ENCODE measurements at regions not wholly inside any gene's neighbourhood (a gene's known extent, or its start where the extent isn't known, plus 50 kb on each side); places are given as distances from the start of the nearest gene placed in this dataset.
A peak's percentile ranks its signal among the peaks of the same experiment; 100 is the strongest.

DNA sequence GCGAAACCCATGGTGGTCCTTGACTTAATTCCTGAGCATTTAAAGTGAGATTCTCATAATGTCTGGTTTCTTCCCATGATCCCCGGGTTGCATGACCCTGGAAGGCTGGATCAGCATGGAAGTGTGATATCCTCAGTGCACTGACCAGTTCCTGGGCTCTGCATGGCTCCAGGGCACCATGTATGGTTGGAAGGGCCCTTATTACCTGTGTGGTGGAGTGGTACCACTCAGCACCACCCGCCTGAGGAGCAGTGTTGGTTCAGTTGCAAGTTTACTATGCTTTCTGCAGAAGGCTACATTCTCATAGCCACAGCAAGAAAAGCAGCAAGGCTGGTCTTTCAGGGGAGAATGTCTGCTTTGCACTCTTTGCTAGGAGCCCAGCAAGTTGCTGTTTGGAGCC, 325.7 kb upstream of the MKI67 start:
- Histone ChIP-seq H3K79me1 (ENCODE audit: low read depth, low read length) (no peaks in the 10 kb centered on the region), H2BK12ac (ENCODE audit: low read length) (no peak overlapping the region), H3K27ac (replicated peaks; ENCODE audit: low read length) (no peak overlapping the region), H3K4me3 (ENCODE audit: low read length in 2 of 2) (no peak overlapping the region), H4K8ac (ENCODE audit: low read depth, low read length) (no peak overlapping the region), H3K4me2 (ENCODE audit: insufficient read depth, low read length, poor library complexity, severe bottlenecking) (no peak overlapping the region), H3K14ac (ENCODE audit: low read length) (peak overlapping the region; percentile 67), H3K36me3 (replicated peaks in 1 of 2; ENCODE audit: control insufficient read depth in 2 of 2, insufficient read depth in 2 of 2, low read length in 2 of 2) (no peaks in the 10 kb centered on the region), H2BK15ac (ENCODE audit: low read length) (no peak overlapping the region), H3K9me3 (replicated peaks in 1 of 2; ENCODE audit: control insufficient read depth in 2 of 2, insufficient read depth in 1 of 2, low read depth in 1 of 2, low read length in 2 of 2) (no peaks in the 10 kb centered on the region), H2BK120ac (ENCODE audit: low read depth, low read length) (no peak overlapping the region), H3K4ac (ENCODE audit: low read length) (no peak overlapping the region), H2BK5ac (ENCODE audit: low read length) (no peak overlapping the region), H2AFZ (ENCODE audit: low read length) (no peak overlapping the region), H3K9ac (ENCODE audit: low read depth, low read length, poor library complexity) (no peak overlapping the region), H3K27me3 (ENCODE audit: control insufficient read depth in 3 of 3, insufficient read depth in 3 of 3, low read depth in 1 of 3, low read length in 3 of 3) (no peaks in the 10 kb centered on the region), H3K4me1 (ENCODE audit: control insufficient read depth in 2 of 2, insufficient read depth in 1 of 2, low read depth in 1 of 2, low read length in 2 of 2) (no peaks in the 10 kb centered on the region), H3K18ac (ENCODE audit: low read length) (peak overlapping the region; percentile 16), H2AK5ac (ENCODE audit: low read depth, low read length) (no peak overlapping the region), H3K23ac (ENCODE audit: low read depth, low read length, poor library complexity) (no peak overlapping the region), H4K91ac (ENCODE audit: low read depth, low read length, poor library complexity) (no peak overlapping the region)
- no peak for DNase-seq (ENCODE audit: low spot score)
- no CpG with 5 or more reads among the region's 3 CpGs for WGBS, 2 donors (ENCODE audit: extremely low coverage in 2 of 2, insufficient read length in 2 of 2, insufficient replicate concordance in 1 of 2)

- H4K91ac ChIP-seq (ENCODE audit: low read depth, low read length, poor library complexity) = no peak overlapping the region
- H3K4me3 ChIP-seq (ENCODE audit: low read length in 2 of 2) = no peak overlapping the region
- no peaks in the 10 kb centered on the region for H3K9me3 ChIP-seq (replicated peaks in 1 of 2; ENCODE audit: control insufficient read depth in 2 of 2, insufficient read depth in 1 of 2, low read depth in 1 of 2, low read length in 2 of 2)
- no peak overlapping the region for H2BK5ac ChIP-seq (ENCODE audit: low read length)
- H3K23ac ChIP-seq (ENCODE audit: low read depth, low read length, poor library complexity) = no peak overlapping the region
- DNase-seq (ENCODE audit: low spot score) = no peak
- no peak overlapping the region for H2BK120ac ChIP-seq (ENCODE audit: low read depth, low read length)
- no peaks in the 10 kb centered on the region for H3K27me3 ChIP-seq (ENCODE audit: control insufficient read depth in 3 of 3, insufficient read depth in 3 of 3, low read depth in 1 of 3, low read length in 3 of 3)
- H2AFZ ChIP-seq (ENCODE audit: low read length) = no peak overlapping the region
- no peak overlapping the region for H3K9ac ChIP-seq (ENCODE audit: low read depth, low read length, poor library complexity)
- no peaks in the 10 kb centered on the region for H3K4me1 ChIP-seq (ENCODE audit: control insufficient read depth in 2 of 2, insufficient read depth in 1 of 2, low read depth in 1 of 2, low read length in 2 of 2)
- H3K4ac ChIP-seq (ENCODE audit: low read length) = no peak overlapping the region
- no peak overlapping the region for H2AK5ac ChIP-seq (ENCODE audit: low read depth, low read length)
- H3K18ac ChIP-seq (ENCODE audit: low read length) = no peak overlapping the region
- H3K36me3 ChIP-seq (replicated peaks in 1 of 2; ENCODE audit: control insufficient read depth in 2 of 2, insufficient read depth in 2 of 2, low read length in 2 of 2) = no peaks in the 10 kb centered on the region
- no peak overlapping the region for H3K14ac ChIP-seq (ENCODE audit: low read length)
- H3K79me1 ChIP-seq (ENCODE audit: low read depth, low read length) = no peaks in the 10 kb centered on the region
- H3K27ac ChIP-seq (replicated peaks; ENCODE audit: low read length) = no peak overlapping the region
- H2BK12ac ChIP-seq (ENCODE audit: low read length) = no peak overlapping the region
- WGBS, 2 donors (ENCODE audit: extremely low coverage in 2 of 2, insufficient read length in 2 of 2, insufficient replicate concordance in 1 of 2) = no CpG with 5 or more reads among the region's 7 CpGs
- H2BK15ac ChIP-seq (ENCODE audit: low read length) = no peak overlapping the region
- no peak overlapping the region for H4K8ac ChIP-seq (ENCODE audit: low read depth, low read length)
- no peak overlapping the region for H3K4me2 ChIP-seq (ENCODE audit: insufficient read depth, low read length, poor library complexity, severe bottlenecking)
Observed at GRCh38 chr10:128456271-128456670, 330.0 kb upstream of the MKI67 start.

- Histone ChIP-seq H3K18ac (ENCODE audit: low read length) (peak overlapping the region; percentile 36), H4K91ac (ENCODE audit: low read depth, low read length, poor library complexity) (no peak overlapping the region), H3K14ac (ENCODE audit: low read length) (no peak overlapping the region), H3K9me3 (replicated peaks in 1 of 2; ENCODE audit: control insufficient read depth in 2 of 2, insufficient read depth in 1 of 2, low read depth in 1 of 2, low read length in 2 of 2) (no peaks in the 10 kb centered on the region), H3K4me3 (ENCODE audit: low read length in 2 of 2) (no peak overlapping the region), H2BK12ac (ENCODE audit: low read length) (no peak overlapping the region), H3K4ac (ENCODE audit: low read length) (no peak overlapping the region), H3K79me1 (ENCODE audit: low read depth, low read length) (no peaks in the 10 kb centered on the region), H3K23ac (ENCODE audit: low read depth, low read length, poor library complexity) (no peak overlapping the region), H2AFZ (ENCODE audit: low read length) (no peak overlapping the region), H3K27ac (replicated peaks; ENCODE audit: low read length) (no peak overlapping the region), H3K36me3 (replicated peaks in 1 of 2; ENCODE audit: control insufficient read depth in 2 of 2, insufficient read depth in 2 of 2, low read length in 2 of 2) (no peaks in the 10 kb centered on the region), H2BK5ac (ENCODE audit: low read length) (no peak overlapping the region), H2AK5ac (ENCODE audit: low read depth, low read length) (no peak overlapping the region), H2BK15ac (ENCODE audit: low read length) (no peak overlapping the region), H4K8ac (ENCODE audit: low read depth, low read length) (no peak overlapping the region), H3K4me1 (ENCODE audit: control insufficient read depth in 2 of 2, insufficient read depth in 1 of 2, low read depth in 1 of 2, low read length in 2 of 2) (no peaks in the 10 kb centered on the region), H2BK120ac (ENCODE audit: low read depth, low read length) (no peak overlapping the region), H3K4me2 (ENCODE audit: insufficient read depth, low read length, poor library complexity, severe bottlenecking) (no peak overlapping the region), H3K27me3 (ENCODE audit: control insufficient read depth in 3 of 3, insufficient read depth in 3 of 3, low read depth in 1 of 3, low read length in 3 of 3) (no peaks in the 10 kb centered on the region), H3K9ac (ENCODE audit: low read depth, low read length, poor library complexity) (no peak overlapping the region)
- no CpG with 5 or more reads among the region's 10 CpGs for WGBS, 2 donors (ENCODE audit: extremely low coverage in 2 of 2, insufficient read length in 2 of 2, insufficient replicate concordance in 1 of 2)
- DNase-seq (ENCODE audit: low spot score) = no peak
Observed at GRCh38 chr10:128457136-128457535, 330.9 kb upstream of the MKI67 start.

DNA sequence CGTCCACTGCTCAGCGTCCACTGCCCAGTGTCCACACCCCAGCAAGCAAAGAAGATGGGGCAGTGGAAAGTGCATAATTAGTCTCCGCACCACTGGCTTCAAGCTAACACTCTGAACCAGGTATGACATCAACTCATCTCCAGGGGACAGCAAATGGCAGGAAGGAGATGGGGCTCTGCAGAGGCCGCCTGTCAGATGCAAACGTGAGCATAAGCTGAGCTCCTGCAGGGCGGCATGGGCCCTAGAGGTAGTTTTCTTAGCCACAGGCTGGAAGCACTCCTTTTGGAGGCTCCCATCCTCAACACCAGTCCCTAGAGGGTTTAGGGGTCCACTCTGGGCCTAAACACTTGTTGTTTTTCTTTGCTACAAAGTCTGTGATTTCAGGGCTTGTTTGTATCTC, 335.8 kb upstream of the MKI67 start:
- Histone ChIP-seq H2BK120ac (ENCODE audit: low read depth, low read length) (no peak overlapping the region), H3K27ac (replicated peaks; ENCODE audit: low read length) (no peak overlapping the region), H3K4me1 (ENCODE audit: control insufficient read depth in 2 of 2, insufficient read depth in 1 of 2, low read depth in 1 of 2, low read length in 2 of 2) (no peaks in the 10 kb centered on the region), H3K9ac (ENCODE audit: low read depth, low read length, poor library complexity) (peak overlapping the region; percentile 21), H3K23ac (ENCODE audit: low read depth, low read length, poor library complexity) (no peak overlapping the region), H3K79me1 (ENCODE audit: low read depth, low read length) (no peaks in the 10 kb centered on the region), H3K4ac (ENCODE audit: low read length) (no peak overlapping the region), H2AK5ac (ENCODE audit: low read depth, low read length) (no peak overlapping the region), H3K27me3 (ENCODE audit: control insufficient read depth in 3 of 3, insufficient read depth in 3 of 3, low read depth in 1 of 3, low read length in 3 of 3) (no peaks in the 10 kb centered on the region), H4K8ac (ENCODE audit: low read depth, low read length) (no peak overlapping the region), H3K9me3 (replicated peaks in 1 of 2; ENCODE audit: control insufficient read depth in 2 of 2, insufficient read depth in 1 of 2, low read depth in 1 of 2, low read length in 2 of 2) (no peaks in the 10 kb centered on the region), H3K4me3 (ENCODE audit: low read length in 2 of 2) (no peak overlapping the region), H2BK12ac (ENCODE audit: low read length) (no peak overlapping the region), H4K91ac (ENCODE audit: low read depth, low read length, poor library complexity) (no peak overlapping the region), H2BK5ac (ENCODE audit: low read length) (no peak overlapping the region), H2AFZ (ENCODE audit: low read length) (no peak overlapping the region), H3K14ac (ENCODE audit: low read length) (no peak overlapping the region), H3K36me3 (replicated peaks in 1 of 2; ENCODE audit: control insufficient read depth in 2 of 2, insufficient read depth in 2 of 2, low read length in 2 of 2) (no peaks in the 10 kb centered on the region), H3K18ac (ENCODE audit: low read length) (peak overlapping the region; percentile 30), H3K4me2 (ENCODE audit: insufficient read depth, low read length, poor library complexity, severe bottlenecking) (no peak overlapping the region), H2BK15ac (ENCODE audit: low read length) (peak overlapping the region; percentile 23)
- WGBS, 2 donors (ENCODE audit: extremely low coverage in 2 of 2, insufficient read length in 2 of 2, insufficient replicate concordance in 1 of 2) = no CpG with 5 or more reads among the region's 6 CpGs
- no peak for DNase-seq (ENCODE audit: low spot score)

Measured in neuronal stem cell (in vitro differentiated cells).